Lower leg skin (tissue), 3 donors: ENCODE measurements at regions not wholly inside any gene's neighbourhood (a gene's known extent, or its start where the extent isn't known, plus 50 kb on each side); places are given as distances from the start of the nearest gene placed in this dataset.

Experiments used
- CTCF ChIP-seq, 3 donors: fragments of 450-650 bp; IDR thresholded peaks; one replicate each; pipeline ENCODE4 v1.5.1; 2016; ENCODE audit warnings: antibody characterized with exemption in 3 of 3, mild to moderate bottlenecking in 3 of 3, moderate library complexity in 2 of 3
- POLR2A ChIP-seq, 2 donors: fragments of 450-650 bp; IDR thresholded peaks; one replicate each; pipeline ENCODE4 v1.6.1; 2016 to 2017; ENCODE audit warnings: antibody characterized with exemption in 2 of 2, mild to moderate bottlenecking in 1 of 2, moderate library complexity in 1 of 2

DNA sequence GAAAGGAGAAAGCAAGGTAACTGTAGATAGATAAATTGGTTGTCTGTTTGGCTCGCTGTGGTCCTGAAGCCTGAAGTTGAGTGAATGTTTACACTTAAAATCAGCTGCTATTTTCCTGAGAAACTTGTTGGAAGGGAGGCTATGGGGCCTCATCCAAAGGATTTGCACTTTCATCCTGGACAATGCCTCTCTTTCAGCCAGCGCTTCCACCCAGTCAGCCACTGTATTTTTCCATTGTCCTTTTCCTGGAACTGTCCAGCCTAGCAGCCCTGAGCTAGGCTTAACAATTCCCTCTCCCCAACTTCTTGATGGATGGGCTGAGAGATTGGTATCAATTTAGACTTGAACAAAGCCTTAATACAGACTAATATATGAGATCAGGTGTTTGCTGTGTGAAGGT, 429.2 kb downstream of the DMAC1 start:
- no peak for TF ChIP-seq CTCF (IDR thresholded peaks at IDR 0.05)
- TF ChIP-seq POLR2A (IDR thresholded peaks at IDR 0.05): no peak
